Pons (tissue), 1 donor: ENCODE measurements at regions not wholly inside any gene's neighbourhood (a gene's known extent, or its start where the extent isn't known, plus 50 kb on each side); places are given as distances from the start of the nearest gene placed in this dataset.
A peak's percentile ranks its signal among the peaks of the same experiment; 100 is the strongest.
"Not testable (repeated sequence)": the region's sequence is repeated elsewhere in the genome, so short reads cannot be mapped to it uniquely, and the experiment has no call there.

Experiments used
- DNase-seq: peaks from one replicate; pipeline ENCODE4 v3.0.0-alpha.2; 2016; ENCODE audit warnings: low spot score

GRCh38 chr6:21847711-21848480 lies 254.3 kb downstream of the SOX4 start:
- no peak for DNase-seq

- DNase-seq = no peak
These were observed 257.1 kb downstream of the SOX4 start for GRCh38 chr6:21850691-21851090.

- DNase-seq = no peak
These were observed 262.4 kb downstream of the SOX4 start for GRCh38 chr6:21855811-21856455.

GRCh38 chr6:21856456-21856825 lies 262.9 kb downstream of the SOX4 start:
- DNase-seq = no peak

GRCh38 chr6:21856844-21857243 lies 263.3 kb downstream of the SOX4 start:
- no peak for DNase-seq

GRCh38 chr6:21858076-21858475 lies 264.5 kb downstream of the SOX4 start:
- no peak for DNase-seq

- DNase-seq = no peak
These were observed 265.7 kb downstream of the SOX4 start for GRCh38 chr6:21859193-21859735.

- DNase-seq = no peak
These were observed 268.4 kb downstream of the SOX4 start for GRCh38 chr6:21861942-21862341.

- DNase-seq = no peak
These were observed 270.7 kb downstream of the SOX4 start for GRCh38 chr6:21864206-21864605.

- no peak for DNase-seq
These were observed 274.7 kb downstream of the SOX4 start for GRCh38 chr6:21868226-21868625.

GRCh38 chr6:21869085-21869771 lies 275.7 kb downstream of the SOX4 start:
- DNase-seq = no peak

- DNase-seq = no peak
These were observed 276.7 kb downstream of the SOX4 start for GRCh38 chr6:21870076-21870730.

- no peak for DNase-seq
These were observed 278.3 kb downstream of the SOX4 start for GRCh38 chr6:21871831-21872230.

- DNase-seq = no peak
These were observed 279.2 kb downstream of the SOX4 start for GRCh38 chr6:21872749-21873148.

GRCh38 chr6:21873562-21873961 lies 280.0 kb downstream of the SOX4 start:
- DNase-seq = no peak

- DNase-seq = no peak
These were observed 280.8 kb downstream of the SOX4 start for GRCh38 chr6:21874372-21874771.

- not testable (repeated sequence) for DNase-seq
These were observed 283.5 kb downstream of the SOX4 start for GRCh38 chr6:21877037-21877436.

- DNase-seq = not testable (repeated sequence)
These were observed 286.7 kb downstream of the SOX4 start for GRCh38 chr6:21880249-21880648.

- no peak for DNase-seq
These were observed 288.5 kb downstream of the SOX4 start for GRCh38 chr6:21881969-21882465.

GRCh38 chr6:21883595-21884328 lies 290.2 kb downstream of the SOX4 start:
- no peak for DNase-seq

GRCh38 chr6:21885111-21885510 lies 291.6 kb downstream of the SOX4 start:
- DNase-seq = peak; percentile 14
